ENCODE measurements at regions not wholly inside any gene's neighbourhood (a gene's known extent, or its start where the extent isn't known, plus 50 kb on each side); places are given as distances from the start of the nearest gene placed in this dataset.
"Not testable (repeated sequence)": the region's sequence is repeated elsewhere in the genome, so short reads cannot be mapped to it uniquely, and the experiment has no call there.

GRCh38 chr5:13354611-13355010 lies 589.9 kb downstream of the DNAH5 start:
- Mint-ChIP-seq H3K27ac (ENCODE audit: unreplicated experiment) (no peak overlapping the region), H3K27me3 (ENCODE audit: unreplicated experiment) (no peaks in the 10 kb centered on the region), H3K36me3 (ENCODE audit: low read depth, unreplicated experiment) (no peaks in the 10 kb centered on the region), H3K9me3 (ENCODE audit: unreplicated experiment) (no peaks in the 10 kb centered on the region), H3K4me3 (ENCODE audit: unreplicated experiment) (no peak overlapping the region), H3K4me1 (ENCODE audit: unreplicated experiment) (no peaks in the 10 kb centered on the region)
- TF ChIP-seq, protein P1, sequence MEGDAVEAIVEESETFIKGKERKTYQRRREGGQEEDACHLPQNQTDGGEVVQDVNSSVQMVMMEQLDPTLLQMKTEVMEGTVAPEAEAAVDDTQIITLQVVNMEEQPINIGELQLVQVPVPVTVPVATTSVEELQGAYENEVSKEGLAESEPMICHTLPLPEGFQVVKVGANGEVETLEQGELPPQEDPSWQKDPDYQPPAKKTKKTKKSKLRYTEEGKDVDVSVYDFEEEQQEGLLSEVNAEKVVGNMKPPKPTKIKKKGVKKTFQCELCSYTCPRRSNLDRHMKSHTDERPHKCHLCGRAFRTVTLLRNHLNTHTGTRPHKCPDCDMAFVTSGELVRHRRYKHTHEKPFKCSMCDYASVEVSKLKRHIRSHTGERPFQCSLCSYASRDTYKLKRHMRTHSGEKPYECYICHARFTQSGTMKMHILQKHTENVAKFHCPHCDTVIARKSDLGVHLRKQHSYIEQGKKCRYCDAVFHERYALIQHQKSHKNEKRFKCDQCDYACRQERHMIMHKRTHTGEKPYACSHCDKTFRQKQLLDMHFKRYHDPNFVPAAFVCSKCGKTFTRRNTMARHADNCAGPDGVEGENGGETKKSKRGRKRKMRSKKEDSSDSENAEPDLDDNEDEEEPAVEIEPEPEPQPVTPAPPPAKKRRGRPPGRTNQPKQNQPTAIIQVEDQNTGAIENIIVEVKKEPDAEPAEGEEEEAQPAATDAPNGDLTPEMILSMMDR (IDR thresholded peaks at IDR 0.05; ENCODE audit: unreplicated experiment), result no peak
- DNase-seq (ENCODE audit: low spot score), result no peak

DNA sequence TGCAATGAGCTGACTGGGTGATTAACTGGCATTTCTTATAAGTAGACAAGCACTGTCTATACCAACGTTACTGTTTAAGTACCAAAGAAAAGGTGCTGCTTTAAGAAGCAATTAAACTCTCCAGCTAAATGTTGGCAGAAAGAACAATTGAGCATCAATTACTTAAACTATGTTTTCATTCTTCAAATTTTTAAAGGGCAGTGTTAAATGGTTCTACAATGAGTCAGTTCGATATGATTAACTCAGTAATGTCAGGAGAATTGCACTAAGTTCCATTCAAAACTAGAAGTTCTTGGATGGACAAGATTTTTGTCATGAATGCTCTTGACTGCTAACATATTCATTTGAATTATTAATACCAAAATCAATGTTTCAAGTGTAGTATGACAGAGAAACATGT lies 593.7 kb downstream of the DNAH5 start:
- no peak for DNase-seq (ENCODE audit: low spot score)
- TF ChIP-seq, protein P1 (IDR thresholded peaks at IDR 0.05; ENCODE audit: unreplicated experiment), result no peak
- Mint-ChIP-seq H3K9me3 (ENCODE audit: unreplicated experiment) (no peaks in the 10 kb centered on the region), H3K4me3 (ENCODE audit: unreplicated experiment) (no peak overlapping the region), H3K36me3 (ENCODE audit: low read depth, unreplicated experiment) (no peaks in the 10 kb centered on the region), H3K4me1 (ENCODE audit: unreplicated experiment) (no peaks in the 10 kb centered on the region), H3K27ac (ENCODE audit: unreplicated experiment) (no peak overlapping the region), H3K27me3 (ENCODE audit: unreplicated experiment) (peaks cover 3% of the 10 kb centered on the region)

- Mint-ChIP-seq H3K27ac (ENCODE audit: unreplicated experiment) (no peak overlapping the region), H3K36me3 (ENCODE audit: low read depth, unreplicated experiment) (no peaks in the 10 kb centered on the region), H3K9me3 (ENCODE audit: unreplicated experiment) (no peaks in the 10 kb centered on the region), H3K4me1 (ENCODE audit: unreplicated experiment) (no peaks in the 10 kb centered on the region), H3K4me3 (ENCODE audit: unreplicated experiment) (no peak overlapping the region), H3K27me3 (ENCODE audit: unreplicated experiment) (peaks cover 3% of the 10 kb centered on the region)
- TF ChIP-seq, protein P1 (IDR thresholded peaks at IDR 0.05; ENCODE audit: unreplicated experiment), result no peak
- no peak for DNase-seq (ENCODE audit: low spot score)
These were observed 595.9 kb downstream of the DNAH5 start for GRCh38 chr5:13348568-13348967.

DNA sequence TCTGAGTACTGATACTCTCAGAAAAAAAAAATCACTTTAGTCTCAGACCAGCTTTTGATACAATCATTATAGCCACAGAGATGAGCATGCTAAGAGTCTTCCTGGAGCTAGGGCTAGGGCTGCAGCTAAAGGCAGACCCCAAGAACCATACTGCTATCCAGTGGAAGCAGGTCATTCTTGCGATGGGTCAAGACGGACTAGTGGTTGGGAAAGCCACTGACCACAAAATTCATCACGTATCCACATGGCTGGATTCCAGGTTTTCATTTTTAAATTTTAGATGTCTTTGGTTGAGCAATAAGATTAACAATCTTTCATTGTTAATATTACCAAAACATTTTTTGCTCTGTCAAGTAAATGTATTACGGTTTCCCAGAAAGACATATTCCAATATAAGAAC lies 598.1 kb downstream of the DNAH5 start:
- Mint-ChIP-seq H3K27ac (ENCODE audit: unreplicated experiment) (no peak overlapping the region), H3K27me3 (ENCODE audit: unreplicated experiment) (peaks cover 3% of the 10 kb centered on the region), H3K4me1 (ENCODE audit: unreplicated experiment) (no peaks in the 10 kb centered on the region), H3K9me3 (ENCODE audit: unreplicated experiment) (no peaks in the 10 kb centered on the region), H3K4me3 (ENCODE audit: unreplicated experiment) (no peak overlapping the region), H3K36me3 (ENCODE audit: low read depth, unreplicated experiment) (no peaks in the 10 kb centered on the region)
- TF ChIP-seq, protein P1 (IDR thresholded peaks at IDR 0.05; ENCODE audit: unreplicated experiment), result no peak
- DNase-seq (ENCODE audit: low spot score), result no peak

GRCh38 chr5:13339093-13339492 lies 605.4 kb downstream of the DNAH5 start:
- H3K27me3 Mint-ChIP-seq (ENCODE audit: unreplicated experiment), result no peaks in the 10 kb centered on the region
- H3K9me3 Mint-ChIP-seq (ENCODE audit: unreplicated experiment), result no peaks in the 10 kb centered on the region
- no peaks in the 10 kb centered on the region for H3K4me1 Mint-ChIP-seq (ENCODE audit: unreplicated experiment)
- no peak overlapping the region for H3K4me3 Mint-ChIP-seq (ENCODE audit: unreplicated experiment)
- no peak overlapping the region for H3K27ac Mint-ChIP-seq (ENCODE audit: unreplicated experiment)
- TF ChIP-seq, protein P1 (IDR thresholded peaks at IDR 0.05; ENCODE audit: unreplicated experiment), result no peak
- no peak for DNase-seq (ENCODE audit: low spot score)
- no peaks in the 10 kb centered on the region for H3K36me3 Mint-ChIP-seq (ENCODE audit: low read depth, unreplicated experiment)

DNA sequence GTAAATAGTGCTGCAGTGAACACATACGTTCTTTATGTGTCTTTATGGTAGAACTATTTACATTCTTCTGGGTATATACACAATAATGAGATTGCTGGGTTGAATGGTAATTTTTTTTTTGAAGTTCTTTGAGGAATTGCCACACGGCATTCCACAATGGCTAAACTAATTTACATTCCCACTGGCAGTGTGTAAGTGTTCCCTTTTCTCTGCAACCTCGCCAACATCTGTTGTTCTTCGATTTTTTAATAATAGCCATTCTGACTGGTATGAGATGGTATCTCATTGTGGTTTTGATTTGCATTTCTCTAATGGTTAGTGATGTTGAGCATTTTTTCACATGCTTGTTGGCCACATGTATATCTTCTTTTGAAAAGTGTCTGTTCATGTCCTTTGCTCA lies 609.5 kb downstream of the DNAH5 start:
- H3K36me3 Mint-ChIP-seq (ENCODE audit: low read depth, unreplicated experiment); H3K27ac Mint-ChIP-seq (ENCODE audit: unreplicated experiment); H3K4me1 Mint-ChIP-seq (ENCODE audit: unreplicated experiment); H3K9me3 Mint-ChIP-seq (ENCODE audit: unreplicated experiment); DNase-seq (ENCODE audit: low spot score); H3K4me3 Mint-ChIP-seq (ENCODE audit: unreplicated experiment); H3K27me3 Mint-ChIP-seq (ENCODE audit: unreplicated experiment): not testable (repeated sequence)
